ENCODE measurements at regions not wholly inside any gene's neighbourhood (a gene's known extent, or its start where the extent isn't known, plus 50 kb on each side); places are given as distances from the start of the nearest gene placed in this dataset.

DNA sequence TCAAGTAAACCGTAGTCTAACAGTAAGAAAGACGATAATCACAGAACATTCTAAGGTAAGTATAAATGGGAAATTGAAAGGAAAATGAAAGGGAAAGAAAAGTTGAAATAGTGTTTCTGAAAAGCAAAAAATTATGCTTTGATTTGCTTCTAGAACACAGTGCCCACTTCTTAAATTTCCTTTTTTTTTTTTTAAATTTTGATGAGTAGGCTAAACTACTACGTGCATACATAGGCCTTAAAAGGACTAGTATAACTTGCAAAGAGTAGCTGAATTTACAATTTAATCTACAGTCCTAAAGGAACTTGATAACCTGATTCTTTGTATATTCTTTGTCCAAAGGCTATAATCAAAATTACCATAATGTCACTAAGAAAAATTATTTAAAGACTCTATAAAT lies 325.3 kb downstream of the PAX3 start (continued):
- no peak for TF ChIP-seq MEF2A (IDR thresholded peaks at IDR 0.05; ENCODE audit: borderline replicate concordance, low read depth)
- TF ChIP-seq POLR2AphosphoS5 (IDR thresholded peaks at IDR 0.05; ENCODE audit: low read depth, low read length) = no peak
- TF ChIP-seq SMC3 (IDR thresholded peaks at IDR 0.05; ENCODE audit: low read depth, low read length) = no peak
- TF ChIP-seq FOSL2 (IDR thresholded peaks at IDR 0.05; ENCODE audit: borderline replicate concordance, low read depth) = no peak
- TF ChIP-seq, protein P1, sequence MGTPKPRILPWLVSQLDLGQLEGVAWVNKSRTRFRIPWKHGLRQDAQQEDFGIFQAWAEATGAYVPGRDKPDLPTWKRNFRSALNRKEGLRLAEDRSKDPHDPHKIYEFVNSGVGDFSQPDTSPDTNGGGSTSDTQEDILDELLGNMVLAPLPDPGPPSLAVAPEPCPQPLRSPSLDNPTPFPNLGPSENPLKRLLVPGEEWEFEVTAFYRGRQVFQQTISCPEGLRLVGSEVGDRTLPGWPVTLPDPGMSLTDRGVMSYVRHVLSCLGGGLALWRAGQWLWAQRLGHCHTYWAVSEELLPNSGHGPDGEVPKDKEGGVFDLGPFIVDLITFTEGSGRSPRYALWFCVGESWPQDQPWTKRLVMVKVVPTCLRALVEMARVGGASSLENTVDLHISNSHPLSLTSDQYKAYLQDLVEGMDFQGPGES (IDR thresholded peaks at IDR 0.05; ENCODE audit: low read depth, low read length) = no peak
- TF ChIP-seq, protein P2, sequence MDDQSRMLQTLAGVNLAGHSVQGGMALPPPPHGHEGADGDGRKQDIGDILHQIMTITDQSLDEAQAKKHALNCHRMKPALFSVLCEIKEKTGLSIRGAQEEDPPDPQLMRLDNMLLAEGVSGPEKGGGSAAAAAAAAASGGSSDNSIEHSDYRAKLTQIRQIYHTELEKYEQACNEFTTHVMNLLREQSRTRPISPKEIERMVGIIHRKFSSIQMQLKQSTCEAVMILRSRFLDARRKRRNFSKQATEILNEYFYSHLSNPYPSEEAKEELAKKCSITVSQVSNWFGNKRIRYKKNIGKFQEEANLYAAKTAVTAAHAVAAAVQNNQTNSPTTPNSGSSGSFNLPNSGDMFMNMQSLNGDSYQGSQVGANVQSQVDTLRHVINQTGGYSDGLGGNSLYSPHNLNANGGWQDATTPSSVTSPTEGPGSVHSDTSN (IDR thresholded peaks at IDR 0.05) = no peak

DNA sequence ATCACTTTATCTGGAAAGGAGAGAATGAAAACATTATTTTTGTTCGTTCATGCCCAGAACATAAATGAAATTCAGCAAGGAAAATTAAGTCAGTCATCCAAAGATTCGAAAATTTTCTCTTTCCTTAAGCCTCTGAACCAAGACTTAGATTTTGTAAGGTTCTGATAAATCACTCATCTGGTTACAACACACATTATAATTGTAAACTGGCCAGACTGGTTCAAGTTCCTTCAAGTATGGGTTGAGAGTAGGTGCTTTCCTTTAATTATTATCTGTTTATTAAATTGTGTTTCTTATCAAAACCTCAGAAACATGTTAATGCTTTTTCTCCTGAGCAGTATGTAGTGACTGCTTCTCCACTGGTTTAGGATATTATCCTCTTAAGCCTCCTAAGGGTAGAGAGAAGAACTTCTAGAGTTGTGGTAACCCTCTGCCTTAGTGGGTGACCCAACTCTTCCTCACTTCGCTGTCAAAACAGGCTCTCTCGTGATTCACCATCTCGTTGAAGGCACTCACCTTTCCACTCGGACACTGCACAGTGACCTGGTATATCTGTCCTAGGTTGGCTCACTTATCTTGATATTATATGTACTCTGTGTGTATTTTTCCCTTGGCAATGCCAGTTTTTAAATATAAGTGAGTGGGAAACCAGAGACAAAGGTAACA lies 325.9 kb downstream of the PAX3 start:
- DNase-seq = no peak
- ChIA-PET CTCF (no interaction called here), POLR2A (no interaction called here)
- 2% methylated on average over 6 of the region's 6 CpGs for WGBS (ENCODE audit: low lambda C conversion rate)
- TF ChIP-seq, protein P3, sequence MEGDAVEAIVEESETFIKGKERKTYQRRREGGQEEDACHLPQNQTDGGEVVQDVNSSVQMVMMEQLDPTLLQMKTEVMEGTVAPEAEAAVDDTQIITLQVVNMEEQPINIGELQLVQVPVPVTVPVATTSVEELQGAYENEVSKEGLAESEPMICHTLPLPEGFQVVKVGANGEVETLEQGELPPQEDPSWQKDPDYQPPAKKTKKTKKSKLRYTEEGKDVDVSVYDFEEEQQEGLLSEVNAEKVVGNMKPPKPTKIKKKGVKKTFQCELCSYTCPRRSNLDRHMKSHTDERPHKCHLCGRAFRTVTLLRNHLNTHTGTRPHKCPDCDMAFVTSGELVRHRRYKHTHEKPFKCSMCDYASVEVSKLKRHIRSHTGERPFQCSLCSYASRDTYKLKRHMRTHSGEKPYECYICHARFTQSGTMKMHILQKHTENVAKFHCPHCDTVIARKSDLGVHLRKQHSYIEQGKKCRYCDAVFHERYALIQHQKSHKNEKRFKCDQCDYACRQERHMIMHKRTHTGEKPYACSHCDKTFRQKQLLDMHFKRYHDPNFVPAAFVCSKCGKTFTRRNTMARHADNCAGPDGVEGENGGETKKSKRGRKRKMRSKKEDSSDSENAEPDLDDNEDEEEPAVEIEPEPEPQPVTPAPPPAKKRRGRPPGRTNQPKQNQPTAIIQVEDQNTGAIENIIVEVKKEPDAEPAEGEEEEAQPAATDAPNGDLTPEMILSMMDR (IDR thresholded peaks at IDR 0.05) = no peak
- TF ChIP-seq FOXM1 (IDR thresholded peaks at IDR 0.05; ENCODE audit: low read depth) = no peak
- no peak for TF ChIP-seq YY1 (IDR thresholded peaks at IDR 0.05; ENCODE audit: low read depth)
- TF ChIP-seq SMC3 (IDR thresholded peaks at IDR 0.05; ENCODE audit: low read depth, low read length) = no peak
- TF ChIP-seq RXRA (IDR thresholded peaks at IDR 0.05; ENCODE audit: borderline replicate concordance, low read depth) = no peak
- TF ChIP-seq, protein P2 (IDR thresholded peaks at IDR 0.05) = no peak
- TF ChIP-seq TCF12 (IDR thresholded peaks at IDR 0.05) = no peak
- TF ChIP-seq RAD21 (IDR thresholded peaks at IDR 0.05; ENCODE audit: low read length) = no peak
- TF ChIP-seq JUND (IDR thresholded peaks at IDR 0.05) = no peak
- no peak for TF ChIP-seq TAF1 (IDR thresholded peaks at IDR 0.05; ENCODE audit: borderline replicate concordance, low read depth, low read length)
- TF ChIP-seq FOSL2 (IDR thresholded peaks at IDR 0.05; ENCODE audit: borderline replicate concordance, low read depth) = no peak
- H4K20me1 ChIP-seq (ENCODE audit: insufficient read depth) = no peaks in the 10 kb centered on the region
- no peaks in the 10 kb centered on the region for H3K79me2 ChIP-seq (ENCODE audit: insufficient read depth)
- no peak overlapping the region for H3K4me2 ChIP-seq
- H3K9me3 ChIP-seq = no peaks in the 10 kb centered on the region
- H2AFZ ChIP-seq (ENCODE audit: low read depth) = no peak overlapping the region
- no peak overlapping the region for H3K4me3 ChIP-seq (ENCODE audit: low read depth in 2 of 2, low read length in 1 of 2)
- no peaks in the 10 kb centered on the region for H3K36me3 ChIP-seq (replicated peaks in 1 of 2; ENCODE audit: control insufficient read depth in 1 of 2, insufficient read depth in 2 of 2, low read length in 1 of 2)
- no peaks in the 10 kb centered on the region; the same call in 1 of the 2 replicates for H3K27me3 ChIP-seq (ENCODE audit: insufficient read depth)
- no peaks in the 10 kb centered on the region for H3K4me1 ChIP-seq (ENCODE audit: control insufficient read depth in 1 of 2, insufficient read depth in 2 of 2, low read depth in 1 of 2, low read length in 1 of 2)
- H3F3A ChIP-seq (replicated peaks; ENCODE audit: insufficient read depth) = no peaks in the 10 kb centered on the region
- H3K27ac ChIP-seq (ENCODE audit: low read depth in 2 of 2, low read length in 1 of 2) = no peak overlapping the region
- H3K9me2 ChIP-seq = no peaks in the 10 kb centered on the region
- H3K9ac ChIP-seq = no peak overlapping the region
